HG03108 (cell line): ENCODE measurements at regions not wholly inside any gene's neighbourhood (a gene's known extent, or its start where the extent isn't known, plus 50 kb on each side); places are given as distances from the start of the nearest gene placed in this dataset.

Experiments
- ATAC-seq: cut with Tn5 transposase; IDR thresholded peaks from one replicate; pipeline ENCODE4 v1.9.1; 2021; ENCODE audit warnings: moderate library complexity; ENCODE audit not compliant: unreplicated experiment

DNA sequence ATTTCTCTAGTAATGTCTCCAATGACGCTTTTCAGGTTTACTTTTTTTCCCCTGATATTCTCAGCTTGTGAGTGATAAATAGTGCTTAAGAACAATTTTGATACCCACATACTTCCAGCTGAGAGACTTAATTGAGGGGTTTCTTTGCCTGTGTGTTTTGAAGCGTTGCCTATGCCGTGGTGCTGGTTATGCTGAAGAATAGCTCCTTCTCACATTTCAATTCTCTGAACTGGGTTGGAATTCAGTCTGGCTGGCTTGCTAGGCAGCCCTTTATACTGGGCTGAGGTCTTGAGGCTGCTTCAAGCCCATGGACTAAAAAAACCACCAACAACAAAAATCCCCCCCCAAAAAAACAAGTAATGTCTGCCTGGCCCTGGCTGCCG lies 87.4 kb downstream of the CHST2 start:
- ATAC-seq, result no peak

DNA sequence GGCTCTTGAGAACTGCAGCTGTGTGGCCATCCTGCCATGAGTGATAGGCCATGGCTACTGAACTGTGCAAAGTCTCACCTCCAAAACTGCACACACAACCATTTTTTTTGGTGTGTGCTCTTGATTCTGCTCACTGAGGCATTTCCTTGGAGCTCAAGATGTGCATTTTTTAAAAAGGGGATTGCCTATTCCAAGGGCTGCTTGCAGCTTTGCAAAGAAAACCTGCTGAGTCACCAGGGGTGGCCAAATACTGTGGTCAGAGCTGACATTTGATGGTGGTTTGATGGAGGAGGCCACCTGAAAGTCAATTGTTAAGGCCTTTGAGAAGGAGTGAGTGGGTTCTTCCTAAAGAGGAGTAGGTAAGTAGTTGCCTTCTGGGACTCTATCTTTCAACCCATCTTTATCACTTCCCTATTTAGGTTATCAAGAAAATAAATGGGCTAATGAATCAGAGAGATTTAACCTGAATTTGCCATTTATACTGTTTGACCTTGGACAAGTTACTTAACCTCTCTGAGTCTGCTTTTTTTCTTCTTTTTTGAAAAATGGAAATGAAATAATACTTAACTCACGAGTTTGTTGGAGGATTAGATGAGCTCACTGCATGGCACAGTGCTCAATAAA lies 87.9 kb downstream of the CHST2 start:
- ATAC-seq, result peak; percentile 92

DNA sequence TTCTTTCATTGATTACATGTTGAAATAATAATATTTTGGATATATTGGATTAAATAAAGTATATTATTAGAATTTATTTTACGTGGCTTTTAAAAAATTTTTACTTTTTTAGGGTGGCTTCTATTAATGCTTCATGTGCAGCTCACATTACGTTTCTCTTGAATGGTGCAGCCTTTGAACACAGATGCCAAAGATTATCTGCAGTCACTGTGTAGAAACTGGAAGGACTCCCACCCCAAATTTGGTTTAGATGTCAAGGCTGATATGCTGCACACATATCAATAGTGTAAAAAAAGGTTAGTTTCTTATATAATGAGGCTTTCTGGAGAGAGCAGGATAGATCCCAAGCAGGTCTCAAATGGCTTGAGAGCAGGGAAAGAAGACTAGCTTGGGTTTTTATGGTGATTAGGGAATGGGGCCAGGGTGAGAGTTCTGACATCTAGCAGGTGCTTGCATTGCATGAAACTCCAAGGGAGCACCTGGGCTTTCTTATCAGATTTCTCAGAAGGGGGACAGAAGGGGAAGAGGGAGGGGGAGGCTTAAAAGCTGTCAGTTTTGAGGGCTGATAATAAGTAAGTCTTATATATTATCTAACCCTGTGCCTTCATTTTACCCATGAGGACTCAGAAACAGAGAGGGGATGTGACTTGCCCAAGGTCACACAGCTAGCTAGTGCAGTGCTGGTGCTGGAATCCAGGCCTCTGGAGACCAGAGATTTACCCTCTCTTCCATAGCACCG lies 89.6 kb downstream of the CHST2 start:
- no peak for ATAC-seq

DNA sequence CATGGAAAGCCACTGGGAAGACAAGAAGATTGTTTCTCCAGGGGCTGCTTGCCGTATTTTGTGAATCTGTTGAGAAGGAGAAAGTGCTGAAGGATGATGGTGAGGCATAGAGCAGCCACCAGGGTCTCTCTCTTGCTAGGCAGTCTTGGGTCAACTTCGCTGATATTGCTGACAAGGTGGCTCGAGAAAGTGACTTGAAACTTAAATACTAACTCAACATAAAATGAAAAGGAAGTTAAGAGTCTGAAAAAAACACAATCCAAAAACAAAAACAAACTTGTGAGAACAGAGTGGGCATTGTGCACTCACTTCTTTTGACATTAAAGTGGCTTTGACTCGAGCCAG lies 90.1 kb downstream of the CHST2 start:
- ATAC-seq, result no peak

DNA sequence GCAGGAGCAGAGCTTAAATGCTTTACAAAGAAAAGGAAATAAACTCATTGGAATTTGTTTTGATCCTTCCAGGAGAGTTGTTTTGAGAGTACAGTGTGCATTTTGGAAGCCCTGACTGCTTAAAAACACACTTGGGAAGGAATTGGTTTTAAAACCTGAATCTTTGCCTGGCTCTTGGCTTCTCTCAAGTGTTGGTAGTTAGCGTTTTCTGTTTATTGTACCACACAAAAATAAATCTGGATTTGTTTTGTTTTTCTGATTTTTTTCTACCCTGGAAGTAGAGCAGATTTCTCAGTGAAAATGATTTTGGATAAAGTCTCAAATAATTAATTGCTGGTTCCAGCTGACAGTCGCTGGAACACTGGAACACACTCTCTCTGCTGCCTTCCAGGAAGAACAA lies 90.6 kb downstream of the CHST2 start:
- ATAC-seq, result no peak

DNA sequence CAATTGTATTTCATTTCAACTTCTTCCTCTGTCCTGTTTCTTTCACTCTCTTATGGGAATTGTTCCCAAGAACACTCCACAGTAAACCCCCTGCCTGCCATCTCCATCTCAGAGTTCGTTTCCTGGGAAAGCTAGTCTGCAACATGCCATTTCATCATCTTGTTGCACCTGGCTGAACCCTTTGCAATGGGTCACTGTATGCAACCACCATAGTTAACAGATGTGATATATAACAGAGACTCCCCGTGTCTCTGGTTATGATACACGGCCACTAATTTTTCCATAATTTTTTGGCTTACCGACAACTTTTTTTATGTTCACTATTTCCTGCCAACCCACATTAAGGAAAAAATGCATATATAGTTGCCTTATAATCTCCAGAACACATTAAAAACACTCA lies 95.5 kb downstream of the CHST2 start:
- no peak for ATAC-seq
